ENCODE measurements at regions not wholly inside any gene's neighbourhood (a gene's known extent, or its start where the extent isn't known, plus 50 kb on each side); places are given as distances from the start of the nearest gene placed in this dataset.

GRCh38 chr13:67614013-67614412 is 383.9 kb upstream of the PCDH9 start:
- no peaks in the 10 kb centered on the region for H3K4me1 Mint-ChIP-seq

DNA sequence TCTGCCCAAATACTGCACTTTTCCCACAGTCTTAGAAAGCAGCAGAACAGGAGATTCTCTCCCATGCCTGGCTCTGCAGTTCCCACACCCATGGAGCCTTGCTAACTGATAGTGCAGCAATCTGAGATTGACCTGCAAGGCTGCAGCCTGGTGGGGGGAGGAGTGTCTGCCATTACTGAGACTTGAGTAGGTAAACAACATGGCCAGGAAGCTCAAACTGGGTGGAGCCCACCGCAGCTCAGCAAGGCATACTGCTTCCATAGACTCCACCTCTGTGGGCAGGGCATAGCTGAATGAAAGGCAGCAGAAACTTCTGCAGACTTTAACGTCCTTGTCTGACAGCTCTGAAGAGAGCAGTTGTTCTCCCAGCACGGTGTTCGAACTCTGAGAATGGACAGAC is 358.5 kb upstream of the PCDH9 start:
- Mint-ChIP-seq H3K4me3 (no peak overlapping the region), H3K27ac (no peak overlapping the region), H3K4me1 (no peaks in the 10 kb centered on the region), H3K9me3 (peaks cover 2 to 38% (median 7%) of the 10 kb centered on the region in 9 donors), H3K27me3 (no peaks in the 10 kb centered on the region), H3K36me3 (no peaks in the 10 kb centered on the region)
- ATAC-seq: no peak
- POLR2A ChIA-PET: no interaction called here
- peak in 1 of 10 donors; percentile 30 for DNase-seq

More at GRCh38 chr13:67614013-67614412, 383.9 kb upstream of the PCDH9 start:
- POLR2A ChIA-PET: no interaction called here
- no peaks in the 10 kb centered on the region for H3K27me3 Mint-ChIP-seq
- no peak overlapping the region for H3K27ac Mint-ChIP-seq
- no peak for DNase-seq
- no peak for ATAC-seq
- H3K9me3 Mint-ChIP-seq: peaks cover 0 to 14% (median 7%) of the 10 kb centered on the region in 9 donors
- H3K4me3 Mint-ChIP-seq: no peak overlapping the region
- H3K36me3 Mint-ChIP-seq: peaks cover 0 to 4% (median 0%) of the 10 kb centered on the region in 3 donors

GRCh38 chr13:67577361-67577760 is 347.2 kb upstream of the PCDH9 start:
- no peak for DNase-seq
- Mint-ChIP-seq H3K27me3 (no peaks in the 10 kb centered on the region), H3K4me1 (no peaks in the 10 kb centered on the region), H3K9me3 (peaks cover 0 to 21% (median 5%) of the 10 kb centered on the region in 9 donors), H3K4me3 (no peak overlapping the region), H3K27ac (no peak overlapping the region), H3K36me3 (no peaks in the 10 kb centered on the region)
- no peak for ATAC-seq
- POLR2A ChIA-PET: no interaction called here

DNA sequence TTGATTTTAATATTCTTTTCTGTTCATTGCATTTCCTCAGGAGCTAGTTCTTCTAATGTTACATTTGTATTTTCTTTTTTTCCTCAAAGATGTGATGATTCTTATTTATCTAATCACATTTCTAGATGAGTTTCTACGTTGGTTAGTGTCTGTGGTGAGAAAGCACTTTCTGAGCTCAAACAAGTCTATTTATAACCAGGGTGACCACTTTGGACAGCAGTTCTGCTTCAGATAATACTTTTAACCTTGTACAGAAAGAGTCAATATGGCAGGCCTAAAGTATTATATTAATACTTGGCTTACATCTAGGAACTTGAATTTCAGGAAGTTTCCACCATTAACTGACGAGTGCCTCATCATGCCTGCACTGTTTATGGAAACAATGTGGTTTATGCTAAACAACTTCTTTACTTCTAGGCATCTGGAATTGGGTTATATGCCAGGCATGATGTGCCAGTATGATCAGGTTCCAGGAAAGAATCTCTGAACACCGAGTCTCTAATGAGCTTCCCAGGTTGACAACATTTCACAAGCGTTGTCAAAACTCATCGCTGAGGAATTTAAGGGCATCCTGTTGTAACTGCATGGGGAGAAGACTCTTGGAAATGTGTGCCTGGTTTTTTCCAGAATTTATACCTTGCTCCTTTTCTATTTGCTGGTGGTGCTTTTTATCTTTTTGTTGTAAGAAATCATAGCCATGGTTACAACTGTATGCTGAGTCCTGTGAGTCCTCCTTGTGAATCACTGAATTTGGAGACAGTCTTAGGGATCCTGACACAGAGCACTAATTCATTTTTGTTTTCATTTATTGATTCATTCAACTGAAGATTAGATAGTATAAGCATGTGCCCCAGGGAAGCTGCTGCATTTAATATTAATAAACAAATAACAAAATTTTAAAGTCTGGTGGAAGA is 344.4 kb upstream of the PCDH9 start:
- DNase-seq (no peak), ATAC-seq (no peak)
- Mint-ChIP-seq H3K9me3 (peaks cover 0 to 21% (median 8%) of the 10 kb centered on the region in 9 donors), H3K27me3 (no peaks in the 10 kb centered on the region), H3K4me3 (no peak overlapping the region), H3K27ac (no peak overlapping the region), H3K4me1 (no peaks in the 10 kb centered on the region), H3K36me3 (no peaks in the 10 kb centered on the region)
- POLR2A ChIA-PET: no interaction called here

DNA sequence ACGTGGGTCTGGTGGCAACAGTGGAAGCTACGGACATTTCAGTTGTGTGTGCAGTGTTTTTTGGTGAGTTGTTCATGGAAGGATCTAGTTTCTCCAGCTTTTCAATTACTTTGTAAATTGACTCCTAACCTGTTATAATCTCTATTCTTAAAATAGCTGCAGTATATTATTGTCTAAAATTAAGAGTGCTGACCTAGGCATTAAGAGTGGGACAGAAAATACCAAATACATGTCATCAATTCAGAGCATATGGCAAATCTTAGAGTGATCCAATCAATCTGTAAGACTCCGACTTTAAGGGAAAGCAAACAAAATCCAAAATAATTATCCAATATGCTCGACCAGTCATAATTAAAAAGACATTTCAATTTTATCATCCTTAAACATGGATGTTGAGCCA is 338.1 kb upstream of the PCDH9 start:
- no peak for ATAC-seq
- H3K4me3 Mint-ChIP-seq: no peak overlapping the region
- no peaks in the 10 kb centered on the region for H3K36me3 Mint-ChIP-seq
- no peaks in the 10 kb centered on the region for H3K4me1 Mint-ChIP-seq
- no peak for DNase-seq
- POLR2A ChIA-PET: no interaction called here
- H3K27me3 Mint-ChIP-seq: no peaks in the 10 kb centered on the region
- H3K27ac Mint-ChIP-seq: no peak overlapping the region
- H3K9me3 Mint-ChIP-seq: peaks cover 0 to 12% (median 3%) of the 10 kb centered on the region in 9 donors

GRCh38 chr13:67557642-67558241 is 327.6 kb upstream of the PCDH9 start:
- H3K27ac Mint-ChIP-seq: no peak overlapping the region
- ATAC-seq (no peak), DNase-seq (no peak)
- H3K4me3 Mint-ChIP-seq: no peak overlapping the region
- H3K27me3 Mint-ChIP-seq: peaks cover 0 to 1% (median 0%) of the 10 kb centered on the region in 5 donors
- POLR2A ChIA-PET: no interaction called here
- H3K4me1 Mint-ChIP-seq: no peaks in the 10 kb centered on the region
- peaks cover 0 to 34% (median 11%) of the 10 kb centered on the region in 9 donors for H3K9me3 Mint-ChIP-seq
- peaks cover 0 to 8% (median 0%) of the 10 kb centered on the region in 3 donors for H3K36me3 Mint-ChIP-seq

DNA sequence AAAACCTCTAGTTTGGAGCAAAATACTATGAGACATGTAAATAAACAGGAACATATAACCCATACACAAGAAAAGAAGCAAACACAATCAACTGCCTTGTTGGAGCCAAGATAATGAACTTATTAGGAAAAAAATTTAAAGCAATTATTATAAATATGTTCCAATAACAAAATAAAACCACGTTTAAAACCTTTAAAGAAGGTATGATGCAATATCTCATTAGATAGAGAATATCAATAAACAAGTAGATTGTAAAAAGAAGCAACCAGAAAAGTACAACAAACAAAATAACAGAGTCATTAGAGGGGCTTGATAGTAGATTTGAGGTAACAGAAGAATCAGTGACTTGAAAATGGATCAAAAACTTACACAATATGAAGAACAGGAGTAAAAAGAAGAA is 327.0 kb upstream of the PCDH9 start:
- peaks cover 0 to 34% (median 11%) of the 10 kb centered on the region in 9 donors for H3K9me3 Mint-ChIP-seq
- no peak overlapping the region for H3K27ac Mint-ChIP-seq
- no peaks in the 10 kb centered on the region for H3K4me1 Mint-ChIP-seq
- H3K27me3 Mint-ChIP-seq: peaks cover 0 to 1% (median 0%) of the 10 kb centered on the region in 5 donors
- no peak for ATAC-seq
- no peak for DNase-seq
- H3K36me3 Mint-ChIP-seq: peaks cover 0 to 8% (median 0%) of the 10 kb centered on the region in 3 donors
- POLR2A ChIA-PET: no interaction called here
- no peak overlapping the region for H3K4me3 Mint-ChIP-seq

- POLR2A ChIA-PET: no interaction called here
- Mint-ChIP-seq H3K4me3 (no peak overlapping the region), H3K27me3 (peaks cover 0 to 1% (median 0%) of the 10 kb centered on the region in 5 donors), H3K9me3 (peaks cover 0 to 29% (median 11%) of the 10 kb centered on the region in 9 donors), H3K4me1 (no peaks in the 10 kb centered on the region), H3K36me3 (peaks cover 0 to 8% (median 0%) of the 10 kb centered on the region in 3 donors), H3K27ac (no peak overlapping the region)
- no peak for DNase-seq
- ATAC-seq: no peak
Measured at GRCh38 chr13:67554746-67555452, 324.8 kb upstream of the PCDH9 start.

DNA sequence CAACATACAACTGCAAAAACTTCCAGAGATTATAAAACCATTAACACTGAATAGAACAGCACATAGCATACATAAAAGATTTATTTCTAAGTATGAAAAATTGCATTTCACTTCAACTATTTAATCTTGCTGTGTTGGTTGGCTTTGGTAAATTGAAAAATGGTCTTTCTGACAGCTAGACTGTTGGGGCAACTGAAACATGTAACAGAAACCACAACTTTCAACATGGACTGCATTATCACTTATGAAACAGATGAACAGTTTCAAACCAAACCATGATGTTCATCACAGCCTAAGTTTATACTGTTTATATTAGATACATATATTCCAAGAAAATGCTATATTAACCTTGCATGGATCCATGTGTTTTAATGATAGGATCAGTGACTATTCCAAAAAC is 324.1 kb upstream of the PCDH9 start:
- POLR2A ChIA-PET: no interaction called here
- no peak overlapping the region for H3K27ac Mint-ChIP-seq
- DNase-seq (no peak), ATAC-seq (no peak)
- H3K9me3 Mint-ChIP-seq: peaks cover 0 to 29% (median 11%) of the 10 kb centered on the region in 9 donors
- H3K36me3 Mint-ChIP-seq: peaks cover 0 to 8% (median 0%) of the 10 kb centered on the region in 3 donors
- no peak overlapping the region for H3K4me3 Mint-ChIP-seq
- no peaks in the 10 kb centered on the region for H3K4me1 Mint-ChIP-seq
- H3K27me3 Mint-ChIP-seq: peaks cover 0 to 1% (median 0%) of the 10 kb centered on the region in 5 donors

DNA sequence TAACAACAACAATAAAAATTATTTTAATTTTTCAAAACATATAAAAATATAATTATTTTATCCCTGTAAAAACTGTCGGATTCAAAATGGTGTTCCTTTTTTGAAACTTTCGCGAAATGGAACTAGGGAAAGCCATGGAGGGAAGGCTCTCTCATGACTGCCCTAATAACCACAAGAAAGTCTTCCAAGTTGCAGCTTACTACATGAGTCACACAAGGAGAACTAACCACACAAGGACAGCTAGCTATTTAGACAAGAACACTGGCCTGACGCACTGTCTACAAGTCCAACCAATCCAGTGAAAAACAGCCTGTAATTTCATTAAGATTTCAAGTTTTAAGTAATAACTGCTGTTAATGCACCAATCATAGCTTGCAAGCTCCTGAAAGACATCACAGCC is 319.2 kb upstream of the PCDH9 start:
- no peak for DNase-seq
- Mint-ChIP-seq H3K27me3 (no peaks in the 10 kb centered on the region), H3K4me1 (no peaks in the 10 kb centered on the region), H3K4me3 (no peak overlapping the region), H3K36me3 (no peaks in the 10 kb centered on the region), H3K9me3 (peaks cover 0 to 7% (median 0%) of the 10 kb centered on the region in 9 donors), H3K27ac (no peak overlapping the region)
- POLR2A ChIA-PET: no interaction called here
- ATAC-seq: no peak

DNA sequence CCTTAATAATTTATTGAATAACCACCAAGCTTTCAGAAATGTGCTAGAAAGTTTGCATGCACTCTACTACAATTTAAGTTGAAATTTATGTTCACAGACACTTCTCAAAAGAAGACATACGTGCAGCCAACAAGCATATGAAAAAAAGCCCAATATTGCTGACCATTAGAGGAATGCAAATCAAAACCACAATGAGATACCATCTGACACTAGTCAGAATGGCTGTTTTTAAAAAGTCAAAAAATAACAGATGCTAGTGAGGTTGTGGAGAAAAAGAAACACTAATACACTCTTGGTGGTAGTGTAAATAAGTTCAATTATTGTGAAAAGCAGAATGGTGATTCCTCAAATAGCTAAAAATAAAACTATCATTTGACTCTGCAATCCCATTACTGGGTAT is 308.8 kb upstream of the PCDH9 start:
- H3K4me1 Mint-ChIP-seq: no peaks in the 10 kb centered on the region
- H3K9me3 Mint-ChIP-seq: peaks cover 0 to 19% (median 0%) of the 10 kb centered on the region in 9 donors
- no peak for DNase-seq
- H3K36me3 Mint-ChIP-seq: no peaks in the 10 kb centered on the region
- H3K4me3 Mint-ChIP-seq: no peak overlapping the region
- H3K27me3 Mint-ChIP-seq: peaks cover 0 to 1% (median 0%) of the 10 kb centered on the region in 5 donors
- POLR2A ChIA-PET: no interaction called here
- ATAC-seq: no peak
- no peak overlapping the region for H3K27ac Mint-ChIP-seq

DNA sequence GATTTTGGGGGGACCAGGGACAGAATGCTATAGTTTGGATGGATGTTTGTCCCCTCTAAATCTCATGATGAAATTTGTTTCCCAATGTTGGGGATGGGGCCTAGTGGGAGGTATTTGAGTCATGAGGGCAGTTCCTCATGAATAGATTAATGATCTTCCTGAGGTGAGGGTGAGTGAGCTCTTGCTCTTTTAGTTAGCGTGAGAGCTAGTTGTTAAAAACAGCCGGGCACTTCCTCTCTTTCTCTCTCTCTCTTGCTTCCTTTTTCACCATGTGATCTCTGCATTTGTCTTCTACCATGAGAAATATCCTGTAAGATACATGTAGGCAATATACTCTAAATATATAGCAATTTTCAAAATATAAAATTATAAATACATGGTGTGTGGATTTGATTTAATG is 290.8 kb upstream of the PCDH9 start:
- peaks cover 0 to 17% (median 3%) of the 10 kb centered on the region in 9 donors for H3K9me3 Mint-ChIP-seq
- no peak overlapping the region for H3K27ac Mint-ChIP-seq
- POLR2A ChIA-PET: no interaction called here
- H3K4me3 Mint-ChIP-seq: no peak overlapping the region
- no peaks in the 10 kb centered on the region for H3K4me1 Mint-ChIP-seq
- DNase-seq: no peak
- no peak for ATAC-seq
- peaks cover 0 to 5% (median 0%) of the 10 kb centered on the region in 3 donors for H3K36me3 Mint-ChIP-seq
- H3K27me3 Mint-ChIP-seq: no peaks in the 10 kb centered on the region

DNA sequence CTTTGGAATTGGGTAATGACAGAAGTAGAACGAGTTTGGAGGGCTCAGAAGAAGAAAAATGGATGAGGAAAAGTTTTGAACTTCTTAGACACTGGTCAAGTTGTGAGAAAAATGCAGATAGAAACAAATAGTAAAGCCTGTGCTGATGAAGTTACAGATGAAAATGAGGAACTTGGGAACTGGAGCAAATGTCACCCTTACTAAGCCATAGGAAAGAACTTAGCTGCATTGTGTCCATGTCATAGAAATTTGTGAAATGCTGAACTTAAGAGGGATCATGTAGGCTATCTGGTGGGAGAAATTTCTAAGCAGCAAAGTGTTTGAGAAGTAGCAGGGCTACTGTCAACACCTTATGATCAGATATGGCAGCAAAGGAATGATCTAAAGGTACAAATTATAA is 289.2 kb upstream of the PCDH9 start:
- no peak for DNase-seq
- Mint-ChIP-seq H3K27me3 (no peaks in the 10 kb centered on the region), H3K36me3 (peaks cover 0 to 5% (median 0%) of the 10 kb centered on the region in 3 donors), H3K4me1 (no peaks in the 10 kb centered on the region), H3K27ac (no peak overlapping the region), H3K4me3 (no peak overlapping the region), H3K9me3 (peaks cover 0 to 7% (median 2%) of the 10 kb centered on the region in 9 donors)
- POLR2A ChIA-PET: no interaction called here
- ATAC-seq: no peak

Measured in naive thymus-derived CD8-positive, alpha-beta T cell (primary cell).